Keratinocyte (primary cell): ENCODE measurements at regions not wholly inside any gene's neighbourhood (a gene's known extent, or its start where the extent isn't known, plus 50 kb on each side); places are given as distances from the start of the nearest gene placed in this dataset.

ENCODE experiments used
- DNase-seq: peaks from one replicate; pipeline ENCODE4 v3.0.0-alpha.2; 2011; ENCODE audit warnings: low read depth, missing footprints, low spot score
- FAIRE-seq: peaks from 2 replicates; lab custom pipeline; 2011; peaks lifted over from hg19 to GRCh38; lab: Jason Lieb, UNC
- H2AFZ ChIP-seq: 2 replicates; pipeline ENCODE4 v1.6.0; 2012; ENCODE audit warnings: low read length, control low read depth, inconsistent platforms; ENCODE audit not compliant: control insufficient read depth
- H3K27ac ChIP-seq: 2 replicates; pipeline ENCODE4 v1.5.1; 2011; ENCODE audit warnings: low read length; ENCODE audit not compliant: control insufficient read depth, insufficient read depth
- H3K27me3 ChIP-seq: 3 replicates; pipeline ENCODE4 v1.6.0; 2011; ENCODE audit warnings: low read length; ENCODE audit not compliant: control insufficient read depth, insufficient read depth; ENCODE audit errors: extremely low read depth
- H3K36me3 ChIP-seq, 2 experiments: 2 replicates in 1 of 2; 3 replicates in 1 of 2; pipeline ENCODE4 v1.5.1; 2011; ENCODE audit warnings: low read length in 2 of 2, mild to moderate bottlenecking in 1 of 2; ENCODE audit not compliant: control insufficient read depth in 2 of 2, insufficient read depth in 2 of 2; ENCODE audit errors: extremely low read depth in 1 of 2
- H3K4me1 ChIP-seq: 3 replicates; pipeline ENCODE4 v1.5.1; 2011; ENCODE audit warnings: low read length; ENCODE audit not compliant: control insufficient read depth, insufficient read depth; ENCODE audit errors: extremely low read depth
- H3K4me2 ChIP-seq: 3 replicates; pipeline ENCODE4 v1.6.0; 2011; ENCODE audit warnings: low read depth, low read length; ENCODE audit not compliant: control insufficient read depth, insufficient read depth; ENCODE audit errors: extremely low read depth
- H3K4me3 ChIP-seq, 3 experiments: fragments of 200-600 bp in 1 of 3; sonication (generic) in 1 of 3; 2 replicates in 2 of 3; 3 replicates in 1 of 3; pipeline ENCODE4 v1.5.1; 2011 to 2016; ENCODE audit warnings: low read length in 3 of 3, mild to moderate bottlenecking in 3 of 3, control low read depth in 2 of 3, inconsistent platforms in 1 of 3, low read depth in 1 of 3, mixed read lengths in 1 of 3, mixed run types in 1 of 3, moderate library complexity in 1 of 3; ENCODE audit not compliant: control insufficient read depth in 2 of 3, insufficient read depth in 2 of 3; ENCODE audit errors: extremely low read depth in 1 of 3
- H3K79me2 ChIP-seq: 2 replicates; pipeline ENCODE4 v1.6.0; 2012; ENCODE audit warnings: low read length; ENCODE audit not compliant: control insufficient read depth, insufficient read depth
- H3K9ac ChIP-seq: 3 replicates; pipeline ENCODE4 v1.6.0; 2011; ENCODE audit warnings: low read length; ENCODE audit not compliant: control insufficient read depth, insufficient read depth; ENCODE audit errors: extremely low read depth
- H3K9me1 ChIP-seq: 3 replicates; pipeline ENCODE4 v1.6.0; 2011; ENCODE audit warnings: low read length; ENCODE audit not compliant: control insufficient read depth, insufficient read depth; ENCODE audit errors: extremely low read depth
- H3K9me3 ChIP-seq: 2 replicates; pipeline ENCODE4 v1.5.1; 2012; ENCODE audit warnings: low read depth, low read length; ENCODE audit not compliant: control insufficient read depth
- H4K20me1 ChIP-seq: 3 replicates; pipeline ENCODE4 v1.6.0; 2011; ENCODE audit warnings: low read length; ENCODE audit not compliant: control insufficient read depth, insufficient read depth; ENCODE audit errors: extremely low read depth
- EZH2 ChIP-seq: IDR thresholded peaks from one replicate; pipeline ENCODE4 v1.6.1; 2012; ENCODE audit warnings: inconsistent platforms, mild to moderate bottlenecking, low read length, moderate library complexity
- dilution Hi-C: fragments of 300-500 bp; cut with MboI; formaldehyde crosslinking; loops from one replicate; pipeline ENCODE4 v1.7.0; 2020; ENCODE audit warnings: low sequenced_read_pairs; ENCODE audit not compliant: extremely low pct_ligation_motif_present
- TF ChIP-seq, protein P1 (sequence below), 3 experiments: IDR thresholded peaks in 1 of 3; conservative IDR thresholded peaks in 1 of 3; optimal IDR thresholded peaks in 1 of 3; 2 replicates in 2 of 3; 3 replicates in 1 of 3; pipeline versions ENCODE3 to v1.5.1; 2011; ENCODE audit warnings: low read length in 3 of 3, mild to moderate bottlenecking in 3 of 3, moderate library complexity in 2 of 3, control low read depth in 1 of 3, inconsistent platforms in 1 of 3; ENCODE audit not compliant: insufficient read depth in 2 of 3; ENCODE audit errors: extremely low read depth in 1 of 3

DNA sequence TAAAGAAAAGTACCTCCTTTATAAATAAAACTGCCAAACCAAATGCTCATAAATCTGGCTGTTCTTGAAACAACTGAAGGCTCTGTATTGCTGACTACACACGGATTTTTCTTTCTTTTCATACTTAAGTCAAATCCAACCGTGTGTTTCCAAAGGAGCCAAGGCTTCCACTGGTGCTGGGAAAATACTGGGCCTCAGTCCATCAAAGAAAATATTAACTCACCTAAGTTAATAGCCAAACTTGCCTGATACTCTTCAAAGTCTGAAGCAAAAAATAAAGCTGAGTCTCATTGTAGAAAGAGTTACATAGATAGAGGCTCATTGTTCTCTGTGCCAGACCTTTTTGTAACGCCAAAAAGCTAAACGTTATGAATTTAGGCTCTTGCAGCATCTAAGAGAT, 350.4 kb upstream of the CDH9 start:
- no peak overlapping the region for H3K9ac ChIP-seq
- no peaks in the 10 kb centered on the region for H3K27me3 ChIP-seq
- no peaks in the 10 kb centered on the region for H3K9me3 ChIP-seq
- H3K4me2 ChIP-seq = no peak overlapping the region
- H3K36me3 ChIP-seq = no peaks in the 10 kb centered on the region
- no peaks in the 10 kb centered on the region for H3K9me1 ChIP-seq
- dilution Hi-C loops = no loop called here
- H3K79me2 ChIP-seq = no peaks in the 10 kb centered on the region
- H3K4me3 ChIP-seq = no peak overlapping the region
- no peak overlapping the region for H3K27ac ChIP-seq
- FAIRE-seq (no peak), DNase-seq (no peak)
- no peaks in the 10 kb centered on the region for H3K4me1 ChIP-seq
- no peak for TF ChIP-seq EZH2
- TF ChIP-seq, protein P1, sequence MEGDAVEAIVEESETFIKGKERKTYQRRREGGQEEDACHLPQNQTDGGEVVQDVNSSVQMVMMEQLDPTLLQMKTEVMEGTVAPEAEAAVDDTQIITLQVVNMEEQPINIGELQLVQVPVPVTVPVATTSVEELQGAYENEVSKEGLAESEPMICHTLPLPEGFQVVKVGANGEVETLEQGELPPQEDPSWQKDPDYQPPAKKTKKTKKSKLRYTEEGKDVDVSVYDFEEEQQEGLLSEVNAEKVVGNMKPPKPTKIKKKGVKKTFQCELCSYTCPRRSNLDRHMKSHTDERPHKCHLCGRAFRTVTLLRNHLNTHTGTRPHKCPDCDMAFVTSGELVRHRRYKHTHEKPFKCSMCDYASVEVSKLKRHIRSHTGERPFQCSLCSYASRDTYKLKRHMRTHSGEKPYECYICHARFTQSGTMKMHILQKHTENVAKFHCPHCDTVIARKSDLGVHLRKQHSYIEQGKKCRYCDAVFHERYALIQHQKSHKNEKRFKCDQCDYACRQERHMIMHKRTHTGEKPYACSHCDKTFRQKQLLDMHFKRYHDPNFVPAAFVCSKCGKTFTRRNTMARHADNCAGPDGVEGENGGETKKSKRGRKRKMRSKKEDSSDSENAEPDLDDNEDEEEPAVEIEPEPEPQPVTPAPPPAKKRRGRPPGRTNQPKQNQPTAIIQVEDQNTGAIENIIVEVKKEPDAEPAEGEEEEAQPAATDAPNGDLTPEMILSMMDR (optimal IDR thresholded peaks at IDR 0.05 in 1 of 3, IDR thresholded peaks at IDR 0.05 in 1 of 3, conservative IDR thresholded peaks at IDR 0.05 in 1 of 3; ENCODE audit: extremely low read depth in 1 of 3, insufficient read depth in 2 of 3, low read length in 3 of 3) = no peak
- H4K20me1 ChIP-seq = no peaks in the 10 kb centered on the region
- no peak overlapping the region for H2AFZ ChIP-seq

DNA sequence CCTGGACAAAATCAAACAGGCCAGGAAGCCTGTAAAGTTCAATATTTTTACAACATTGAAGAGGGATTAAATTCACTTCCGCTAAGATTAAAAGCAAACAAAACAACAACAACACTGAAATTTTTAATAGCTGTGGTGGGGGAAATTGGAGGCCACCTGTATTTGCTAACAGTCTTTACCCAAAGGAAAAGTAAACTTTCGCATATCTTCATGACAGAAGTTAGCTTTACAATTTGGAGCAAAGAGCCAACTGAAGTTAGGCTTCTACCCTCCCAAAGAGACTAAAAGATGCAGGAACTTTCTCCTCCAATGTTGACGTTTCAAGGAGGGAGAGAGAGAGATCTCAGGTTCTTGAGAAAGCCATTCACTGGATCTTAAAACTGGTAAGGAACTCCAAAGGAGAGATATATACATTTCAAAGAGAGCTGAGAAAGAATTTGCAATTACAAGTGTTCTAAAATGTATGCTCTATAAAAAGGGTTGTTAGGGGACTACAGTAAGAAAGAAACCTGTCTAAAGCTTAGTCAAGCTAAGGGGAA, 349.2 kb upstream of the CDH9 start:
- H3K79me2 ChIP-seq = no peaks in the 10 kb centered on the region
- H3K9ac ChIP-seq = no peak overlapping the region
- no peak overlapping the region for H3K27ac ChIP-seq
- TF ChIP-seq, protein P1 (optimal IDR thresholded peaks at IDR 0.05 in 1 of 3, IDR thresholded peaks at IDR 0.05 in 1 of 3, conservative IDR thresholded peaks at IDR 0.05 in 1 of 3; ENCODE audit: extremely low read depth in 1 of 3, insufficient read depth in 2 of 3, low read length in 3 of 3) = no peak
- TF ChIP-seq EZH2 = no peak
- DNase-seq (no peak), FAIRE-seq (no peak)
- no peaks in the 10 kb centered on the region for H3K27me3 ChIP-seq
- H3K4me3 ChIP-seq = no peak overlapping the region
- no peaks in the 10 kb centered on the region for H3K36me3 ChIP-seq
- H3K4me2 ChIP-seq = no peak overlapping the region
- dilution Hi-C loops = no loop called here
- no peaks in the 10 kb centered on the region for H3K9me1 ChIP-seq
- H3K9me3 ChIP-seq = no peaks in the 10 kb centered on the region
- no peaks in the 10 kb centered on the region for H4K20me1 ChIP-seq
- H3K4me1 ChIP-seq = no peaks in the 10 kb centered on the region
- H2AFZ ChIP-seq = no peak overlapping the region
